PC-9 (cell line): ENCODE measurements at regions not wholly inside any gene's neighbourhood (a gene's known extent, or its start where the extent isn't known, plus 50 kb on each side); places are given as distances from the start of the nearest gene placed in this dataset.
"Not testable (repeated sequence)": the region's sequence is repeated elsewhere in the genome, so short reads cannot be mapped to it uniquely, and the experiment has no call there.

Source experiments
- BruUV-seq: library from RNA; stranded (reverse); fragments of 400-500 nt; replicated peaks from 2 replicates; lab custom pipeline; 2021; lab: Mats Ljungman, UMichigan
- CTCF ChIA-PET: fragments of 300-600 bp; sonication (Branson Sonifier 250); formaldehyde crosslinking; loops from one replicate; lab custom pipeline; 2022; ENCODE audit warnings: antibody characterized with exemption; lab: Charles Lee
- POLR2A ChIA-PET: fragments of 300-600 bp; sonication (Branson Sonifier 250); formaldehyde crosslinking; loops from one replicate; lab custom pipeline; 2022; ENCODE audit warnings: antibody characterized with exemption; ENCODE audit not compliant: unreplicated experiment; lab: Charles Lee
- DNase-seq, 2 experiments: peaks; one replicate each; pipeline versions ENCODE4 v3.0.0 to v3.0.0-alpha.2; 2015 to 2022; ENCODE audit warnings: mixed read lengths in 1 of 2
- H2AFZ ChIP-seq: fragments of 200-600 bp; sonication (generic); 2 replicates; pipeline ENCODE4 v1.8.1; 2017; ENCODE audit warnings: antibody characterized with exemption
- H3F3A ChIP-seq: fragments of 200-600 bp; sonication (generic); 2 replicates; pipeline ENCODE4 v1.8.1; 2017; ENCODE audit warnings: antibody characterized with exemption, mild to moderate bottlenecking, low read depth; ENCODE audit not compliant: insufficient read depth
- H3K27ac ChIP-seq: fragments of 200-600 bp; sonication (generic); 2 replicates; pipeline ENCODE4 v1.6.1; 2016; ENCODE audit warnings: mixed run types
- H3K27me3 ChIP-seq: fragments of 200-600 bp; sonication (generic); 2 replicates; pipeline ENCODE4 v1.6.1; 2016; ENCODE audit warnings: low read depth, mixed run types; ENCODE audit not compliant: insufficient read depth
- H3K36me3 ChIP-seq: fragments of 200-600 bp; sonication (generic); 2 replicates; pipeline ENCODE4 v1.6.1; 2016; ENCODE audit warnings: low read depth, mixed run types
- H3K4me1 ChIP-seq: fragments of 200-600 bp; sonication (generic); replicated peaks from 2 replicates; pipeline ENCODE4 v1.6.1; 2016; ENCODE audit warnings: mixed run types; ENCODE audit not compliant: insufficient read depth
- H3K4me2 ChIP-seq: fragments of 200-600 bp; sonication (generic); 2 replicates; pipeline ENCODE4 v1.6.1; 2017; ENCODE audit warnings: mixed run types
- H3K4me3 ChIP-seq: fragments of 200-600 bp; sonication (generic); 2 replicates; pipeline ENCODE4 v1.6.1; 2016; ENCODE audit warnings: mixed run types
- H3K79me2 ChIP-seq: fragments of 200-600 bp; sonication (generic); 2 replicates; pipeline ENCODE4 v1.6.1; 2017; ENCODE audit warnings: low read depth, mixed run types
- H3K9me2 ChIP-seq: fragments of 200-600 bp; sonication (generic); 2 replicates; pipeline ENCODE4 v1.8.1; 2017; ENCODE audit warnings: mild to moderate bottlenecking; ENCODE audit not compliant: insufficient read depth
- H3K9me3 ChIP-seq: fragments of 200-600 bp; sonication (generic); 2 replicates; pipeline ENCODE4 v1.8.1; 2016; ENCODE audit warnings: low read depth; ENCODE audit not compliant: insufficient read depth
- H4K20me1 ChIP-seq: fragments of 200-600 bp; sonication (generic); 2 replicates; pipeline ENCODE4 v1.8.1; 2017; ENCODE audit not compliant: insufficient read depth
- EZH2 ChIP-seq: fragments of 200-600 bp; sonication (generic); IDR thresholded peaks from 2 replicates; pipeline ENCODE4 v1.8.0; 2017; ENCODE audit warnings: antibody characterized with exemption, low read depth
- intact Hi-C: fragments of 100-400 bp; cut with micrococcal nuclease; formaldehyde crosslinking; loops from one replicate; pipeline ENCODE4 v1.10.0; 2022; ENCODE audit not compliant: unreplicated experiment
- TF ChIP-seq, protein P1 (sequence below): fragments of 200-600 bp; sonication (generic); conservative IDR thresholded peaks from 2 replicates; pipeline ENCODE4 v1.6.1; 2017; ENCODE audit warnings: mixed run types, antibody characterized with exemption, mild to moderate bottlenecking, moderate library complexity

DNA sequence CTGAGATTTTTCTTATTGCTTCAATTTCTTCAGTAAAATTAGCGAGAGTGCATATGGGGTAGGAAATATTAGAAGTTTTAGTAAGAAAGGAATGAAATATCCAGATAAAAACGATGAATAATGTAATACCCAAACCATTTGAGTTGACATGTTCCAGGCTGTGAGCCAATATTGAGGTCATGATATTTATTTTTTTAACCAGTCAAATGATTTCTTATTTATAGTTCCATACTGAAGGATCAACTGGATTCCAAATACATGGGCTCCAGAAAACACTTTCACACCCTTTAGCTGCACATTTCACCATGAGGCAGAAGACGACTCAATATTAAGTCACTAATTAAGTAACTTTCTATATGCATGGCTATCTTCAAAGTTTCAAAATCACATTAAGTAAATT is 312.5 kb downstream of the PPP1R3A start:
- TF ChIP-seq EZH2: no peak
- TF ChIP-seq, protein P1, sequence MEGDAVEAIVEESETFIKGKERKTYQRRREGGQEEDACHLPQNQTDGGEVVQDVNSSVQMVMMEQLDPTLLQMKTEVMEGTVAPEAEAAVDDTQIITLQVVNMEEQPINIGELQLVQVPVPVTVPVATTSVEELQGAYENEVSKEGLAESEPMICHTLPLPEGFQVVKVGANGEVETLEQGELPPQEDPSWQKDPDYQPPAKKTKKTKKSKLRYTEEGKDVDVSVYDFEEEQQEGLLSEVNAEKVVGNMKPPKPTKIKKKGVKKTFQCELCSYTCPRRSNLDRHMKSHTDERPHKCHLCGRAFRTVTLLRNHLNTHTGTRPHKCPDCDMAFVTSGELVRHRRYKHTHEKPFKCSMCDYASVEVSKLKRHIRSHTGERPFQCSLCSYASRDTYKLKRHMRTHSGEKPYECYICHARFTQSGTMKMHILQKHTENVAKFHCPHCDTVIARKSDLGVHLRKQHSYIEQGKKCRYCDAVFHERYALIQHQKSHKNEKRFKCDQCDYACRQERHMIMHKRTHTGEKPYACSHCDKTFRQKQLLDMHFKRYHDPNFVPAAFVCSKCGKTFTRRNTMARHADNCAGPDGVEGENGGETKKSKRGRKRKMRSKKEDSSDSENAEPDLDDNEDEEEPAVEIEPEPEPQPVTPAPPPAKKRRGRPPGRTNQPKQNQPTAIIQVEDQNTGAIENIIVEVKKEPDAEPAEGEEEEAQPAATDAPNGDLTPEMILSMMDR: no peak
- no peaks in the 10 kb centered on the region for H3K36me3 ChIP-seq
- no peaks in the 10 kb centered on the region for H3K4me1 ChIP-seq
- no peak overlapping the region for H3K27ac ChIP-seq
- no TSS peak for BruUV-seq
- no peaks in the 10 kb centered on the region for H3K9me3 ChIP-seq
- H4K20me1 ChIP-seq: no peaks in the 10 kb centered on the region
- H3K9me2 ChIP-seq: no peaks in the 10 kb centered on the region
- CTCF ChIA-PET: no interaction called here
- H3K4me3 ChIP-seq: no peak overlapping the region
- H2AFZ ChIP-seq: no peak overlapping the region
- intact Hi-C loops: no loop called here
- H3K79me2 ChIP-seq: no peaks in the 10 kb centered on the region
- H3F3A ChIP-seq: no peaks in the 10 kb centered on the region
- H3K4me2 ChIP-seq: no peak overlapping the region
- POLR2A ChIA-PET: no interaction called here
- DNase-seq: no peak
- no peaks in the 10 kb centered on the region for H3K27me3 ChIP-seq

- H4K20me1 ChIP-seq, H3K27ac ChIP-seq, H3K9me2 ChIP-seq, H3K36me3 ChIP-seq, H3K4me3 ChIP-seq, POLR2A ChIA-PET, DNase-seq, H3K9me3 ChIP-seq, H3K27me3 ChIP-seq, BruUV-seq, H3K4me1 ChIP-seq, H3K79me2 ChIP-seq, H3K4me2 ChIP-seq, H2AFZ ChIP-seq, intact Hi-C loops, CTCF ChIA-PET, H3F3A ChIP-seq: not testable (repeated sequence)
Measured at GRCh38 chr7:113600428-113600827, 318.4 kb downstream of the PPP1R3A start.

DNA sequence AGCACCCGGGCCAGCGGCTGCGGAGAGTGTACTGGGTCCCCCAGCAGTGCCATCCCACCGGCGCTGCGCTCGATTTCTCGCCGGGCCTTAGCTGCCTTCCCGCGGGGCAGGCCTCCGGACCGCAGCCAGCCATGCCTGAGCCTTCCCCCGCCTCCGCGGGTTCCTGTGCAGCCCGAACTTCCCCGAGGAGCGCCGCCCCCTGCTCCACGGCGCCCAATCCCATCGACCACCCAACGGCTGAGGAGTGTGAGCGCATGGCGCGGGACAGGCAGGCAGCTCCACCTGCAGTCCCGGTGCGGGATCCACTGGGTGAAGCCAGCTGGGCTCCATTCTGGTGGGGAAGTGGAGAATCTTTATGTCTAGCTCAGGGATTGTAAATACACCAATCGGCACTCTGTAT is 325.4 kb downstream of the PPP1R3A start:
- H3K4me3 ChIP-seq, H3K27me3 ChIP-seq, DNase-seq, H4K20me1 ChIP-seq, H3K27ac ChIP-seq, BruUV-seq, H3K9me2 ChIP-seq, POLR2A ChIA-PET, H2AFZ ChIP-seq, H3K4me1 ChIP-seq, H3K79me2 ChIP-seq, CTCF ChIA-PET, H3K4me2 ChIP-seq, H3K9me3 ChIP-seq, intact Hi-C loops, H3K36me3 ChIP-seq, H3F3A ChIP-seq: not testable (repeated sequence)

GRCh38 chr7:113592924-113593323 is 325.9 kb downstream of the PPP1R3A start:
- H3K9me2 ChIP-seq, H3K79me2 ChIP-seq, H3K4me2 ChIP-seq, H2AFZ ChIP-seq, CTCF ChIA-PET, BruUV-seq, H3F3A ChIP-seq, H3K4me3 ChIP-seq, H4K20me1 ChIP-seq, H3K27me3 ChIP-seq, POLR2A ChIA-PET, intact Hi-C loops, H3K36me3 ChIP-seq, H3K27ac ChIP-seq, DNase-seq, H3K9me3 ChIP-seq, H3K4me1 ChIP-seq: not testable (repeated sequence)

DNA sequence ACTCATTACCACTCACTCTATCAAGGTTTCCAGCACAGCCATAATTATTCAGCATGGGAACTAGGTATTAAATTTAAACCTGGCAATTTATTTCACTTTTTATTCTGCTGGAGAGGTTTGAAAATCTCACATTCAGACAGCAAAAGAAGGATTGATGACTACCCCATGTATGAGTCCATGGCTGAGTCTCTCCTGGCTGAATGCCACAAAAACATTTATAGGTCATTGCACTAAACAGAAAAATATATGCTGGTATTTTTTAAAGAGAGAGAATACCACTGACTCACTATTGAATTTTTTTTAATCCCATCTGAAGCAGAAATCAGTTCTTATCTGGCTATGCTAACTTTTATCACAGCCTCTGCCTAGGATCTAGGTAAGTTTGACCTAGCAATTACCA is 336.3 kb downstream of the PPP1R3A start:
- DNase-seq: no peak
- Histone ChIP-seq H3K4me1 (no peaks in the 10 kb centered on the region), H3K79me2 (no peaks in the 10 kb centered on the region), H3F3A (no peaks in the 10 kb centered on the region), H4K20me1 (no peaks in the 10 kb centered on the region), H3K36me3 (no peaks in the 10 kb centered on the region), H3K4me2 (no peak overlapping the region), H3K4me3 (no peak overlapping the region), H3K27ac (no peak overlapping the region), H3K9me2 (no peaks in the 10 kb centered on the region), H3K27me3 (no peaks in the 10 kb centered on the region), H3K9me3 (no peaks in the 10 kb centered on the region), H2AFZ (no peak overlapping the region)
- BruUV-seq: no TSS peak
- TF ChIP-seq, protein P1: no peak
- no peak for TF ChIP-seq EZH2
- intact Hi-C loops: no loop called here
- CTCF ChIA-PET: no interaction called here
- POLR2A ChIA-PET: no interaction called here

DNA sequence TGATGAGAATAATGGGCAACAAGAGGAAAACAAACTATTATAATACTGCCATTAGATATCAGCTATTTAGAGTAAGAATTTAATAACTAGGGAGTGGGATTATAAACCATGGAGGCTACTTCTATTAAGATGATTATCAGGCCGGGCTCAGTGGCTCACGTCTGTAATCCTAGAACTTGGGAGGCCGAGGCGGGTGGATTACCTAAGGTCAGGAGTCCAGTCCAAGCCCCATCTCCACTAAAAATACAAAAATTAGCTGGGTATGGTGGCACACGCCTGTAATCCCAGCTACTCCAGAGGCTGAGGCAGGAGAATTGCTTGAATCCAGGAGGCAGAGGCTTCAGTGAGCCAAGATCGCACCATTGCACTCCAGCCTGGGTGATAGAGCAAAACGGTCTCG is 355.6 kb downstream of the PPP1R3A start:
- H3K9me2 ChIP-seq, H4K20me1 ChIP-seq, H3K4me3 ChIP-seq, H3K36me3 ChIP-seq, H3K9me3 ChIP-seq, H3K4me2 ChIP-seq, H3K4me1 ChIP-seq, CTCF ChIA-PET, DNase-seq, POLR2A ChIA-PET, H3K27ac ChIP-seq, H3K79me2 ChIP-seq, H3K27me3 ChIP-seq, intact Hi-C loops, BruUV-seq, H2AFZ ChIP-seq, H3F3A ChIP-seq: not testable (repeated sequence)
